PFSK-1 (cell line): ENCODE measurements at regions not wholly inside any gene's neighbourhood (a gene's known extent, or its start where the extent isn't known, plus 50 kb on each side); places are given as distances from the start of the nearest gene placed in this dataset.

Experiments
- FOXP2 ChIP-seq: optimal IDR thresholded peaks from 2 replicates; pipeline ENCODE3; 2011; ENCODE audit warnings: borderline replicate concordance, control low read depth, inconsistent platforms; ENCODE audit not compliant: insufficient read depth; ENCODE audit errors: extremely low read length, extremely low read depth
- POLR2AphosphoS5 ChIP-seq: IDR thresholded peaks from 2 replicates; pipeline ENCODE4 v1.6.1; 2012; ENCODE audit warnings: low read depth, mild to moderate bottlenecking, control low read depth, low read length, moderate library complexity
- REST ChIP-seq, 2 experiments: IDR thresholded peaks; 2 replicates each; pipeline versions ENCODE4 v1.6.1 to v1.8.0; 2011 to 2012; ENCODE audit warnings: low read depth in 2 of 2, low read length in 2 of 2, control low read depth in 1 of 2, inconsistent platforms in 1 of 2, mild to moderate bottlenecking in 1 of 2, moderate library complexity in 1 of 2; ENCODE audit not compliant: insufficient read depth in 1 of 2
- SIN3A ChIP-seq: IDR thresholded peaks from 2 replicates; pipeline ENCODE4 v1.6.1; 2012; ENCODE audit warnings: mild to moderate bottlenecking, low read length, moderate library complexity, borderline replicate concordance; ENCODE audit not compliant: insufficient read depth
- TAF1 ChIP-seq: IDR thresholded peaks from 2 replicates; pipeline ENCODE4 v1.6.1; 2012; ENCODE audit warnings: low read length, control low read depth, borderline replicate concordance; ENCODE audit not compliant: insufficient read depth

DNA sequence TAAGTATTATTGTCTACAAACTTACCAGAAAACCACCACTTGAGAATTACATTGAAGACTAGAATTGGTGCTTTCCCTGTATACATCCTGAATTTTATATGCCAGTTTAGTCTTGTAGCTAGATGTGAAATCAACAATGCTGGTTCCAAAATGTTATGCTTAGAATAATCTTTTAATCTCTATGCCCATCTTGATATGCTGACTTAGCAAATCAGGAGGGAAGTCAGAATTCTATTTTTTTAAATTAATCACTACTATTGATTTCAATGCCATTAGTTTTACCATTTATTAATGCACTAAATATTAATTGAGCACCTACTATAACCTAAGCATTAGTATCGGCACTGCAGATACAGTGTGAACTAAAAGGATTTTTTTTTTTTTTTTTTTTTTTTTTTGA, 641.6 kb upstream of the ADGRL4 start:
- no peak for TF ChIP-seq FOXP2
- no peak for TF ChIP-seq TAF1
- TF ChIP-seq SIN3A: no peak
- no peak for TF ChIP-seq REST (IDR thresholded peaks at IDR 0.05; ENCODE audit: insufficient read depth in 1 of 2, low read depth in 2 of 2, low read length in 2 of 2)

GRCh38 chr1:79646880-79647279, 640.4 kb upstream of the ADGRL4 start:
- TF ChIP-seq POLR2AphosphoS5: no peak
- TF ChIP-seq SIN3A: no peak
- no peak for TF ChIP-seq REST (IDR thresholded peaks at IDR 0.05; ENCODE audit: insufficient read depth in 1 of 2, low read depth in 2 of 2, low read length in 2 of 2)
- TF ChIP-seq TAF1: no peak
- TF ChIP-seq FOXP2: no peak

GRCh38 chr1:79638382-79638781, 631.9 kb upstream of the ADGRL4 start:
- TF ChIP-seq POLR2AphosphoS5: no peak
- TF ChIP-seq REST (IDR thresholded peaks at IDR 0.05; ENCODE audit: insufficient read depth in 1 of 2, low read depth in 2 of 2, low read length in 2 of 2): no peak
- TF ChIP-seq SIN3A: no peak
- TF ChIP-seq FOXP2: no peak
- no peak for TF ChIP-seq TAF1

GRCh38 chr1:79633456-79633855, 626.9 kb upstream of the ADGRL4 start:
- TF ChIP-seq POLR2AphosphoS5 (no peak), REST (IDR thresholded peaks at IDR 0.05; ENCODE audit: insufficient read depth in 1 of 2, low read depth in 2 of 2, low read length in 2 of 2) (no peak)

DNA sequence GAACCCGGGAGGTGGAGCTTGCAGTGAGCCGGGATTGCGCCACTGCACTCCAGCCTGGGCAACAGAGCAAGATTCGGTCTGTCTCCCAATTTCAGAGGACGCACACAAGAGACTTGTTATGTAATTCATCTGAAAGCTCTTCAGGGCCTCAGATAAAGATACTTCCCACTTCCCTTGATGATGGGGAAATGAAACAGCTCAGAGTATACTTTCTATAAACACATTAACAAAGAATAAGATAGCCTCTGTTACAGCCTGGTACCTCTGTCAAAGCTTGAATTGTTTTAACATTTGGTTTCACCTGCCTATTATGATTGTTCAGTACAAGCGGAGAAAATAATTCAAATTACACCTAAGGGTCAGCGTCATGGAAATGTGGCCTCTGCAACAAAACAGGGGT, 622.9 kb upstream of the ADGRL4 start:
- no peak for TF ChIP-seq POLR2AphosphoS5
- TF ChIP-seq REST (IDR thresholded peaks at IDR 0.05; ENCODE audit: insufficient read depth in 1 of 2, low read depth in 2 of 2, low read length in 2 of 2): no peak
- no peak for TF ChIP-seq SIN3A
- no peak for TF ChIP-seq TAF1
- TF ChIP-seq FOXP2: no peak
